K562 (cell line): ENCODE measurements at regions not wholly inside any gene's neighbourhood (a gene's known extent, or its start where the extent isn't known, plus 50 kb on each side); places are given as distances from the start of the nearest gene placed in this dataset.

Experiments used
- DDX20 ChIP-seq: fragments of 450-650 bp; IDR thresholded peaks from 2 replicates; pipeline ENCODE4 v1.6.1; 2016; ENCODE audit warnings: missing genetic modification characterization, low read depth, mild to moderate bottlenecking, missing compliant biosample characterization, moderate library complexity
- EZH2 ChIP-seq: IDR thresholded peaks from 2 replicates; pipeline ENCODE4 v1.6.1; 2012; ENCODE audit warnings: low read depth, mild to moderate bottlenecking, inconsistent platforms, low read length, borderline replicate concordance
- HDAC1 ChIP-seq, 2 experiments: fragments of 450-650 bp; IDR thresholded peaks; 2 replicates each; pipeline ENCODE4 v1.6.1; 2016 to 2017; ENCODE audit warnings: inconsistent platforms in 1 of 2, mild to moderate bottlenecking in 1 of 2, moderate library complexity in 1 of 2
- HDGF ChIP-seq: fragments of 450-650 bp; IDR thresholded peaks from 2 replicates; pipeline ENCODE4 v1.6.1; 2016
- HNRNPLL ChIP-seq: fragments of 200-400 bp; formaldehyde crosslinking; IDR thresholded peaks from 2 replicates; pipeline ENCODE4 v1.6.1; 2017; ENCODE audit warnings: low read length, low read depth, mild to moderate bottlenecking; ENCODE audit not compliant: poor library complexity, severe bottlenecking
- JUND ChIP-seq, 2 experiments: IDR thresholded peaks; 2 replicates in 1 of 2; 3 replicates in 1 of 2; pipeline ENCODE4 v1.6.1; 2011; ENCODE audit warnings: borderline replicate concordance in 2 of 2, low read depth in 2 of 2, low read length in 2 of 2, improper control_type of control experiment in 1 of 2, missing biosample characterization in 1 of 2, missing genetic modification characterization in 1 of 2, missing genetic modification reagents in 1 of 2
- MAFK ChIP-seq: IDR thresholded peaks from 2 replicates; pipeline ENCODE4 v1.6.1; 2011; ENCODE audit warnings: low read length, improper control_type of control experiment
- MTF1 ChIP-seq: fragments of 250-450 bp; sonication (Bioruptor Pico); IDR thresholded peaks from 2 replicates; pipeline ENCODE4 v1.9.0; 2021; ENCODE audit warnings: moderate library complexity, mild to moderate bottlenecking, inconsistent platforms, borderline replicate concordance
- POLR2A ChIP-seq: fragments of 450-650 bp; conservative IDR thresholded peaks from 2 replicates; pipeline ENCODE4 v1.6.1; 2016
- ZNF212 ChIP-seq: fragments of 450-650 bp; formaldehyde crosslinking; IDR thresholded peaks from 2 replicates; pipeline ENCODE4 v1.4.0; 2020; ENCODE audit warnings: mild to moderate bottlenecking
- ZNF24 ChIP-seq: fragments of 450-650 bp; IDR thresholded peaks from 2 replicates; pipeline ENCODE4 v1.6.1; 2016
- TF ChIP-seq, protein P1 (sequence below), 3 experiments: IDR thresholded peaks in 2 of 3; conservative IDR thresholded peaks in 1 of 3; 2 replicates each; pipeline ENCODE4 v1.5.1; 2011 to 2012; ENCODE audit warnings: low read length in 3 of 3, mild to moderate bottlenecking in 3 of 3, control low read depth in 2 of 3, improper control_type of control experiment in 1 of 3, inconsistent platforms in 1 of 3, low read depth in 1 of 3, mixed read lengths in 1 of 3, moderate library complexity in 1 of 3; ENCODE audit not compliant: insufficient read depth in 2 of 3
- TF ChIP-seq, protein P2 (sequence below): fragments of 250-450 bp; sonication (Bioruptor Pico); IDR thresholded peaks from 2 replicates; pipeline ENCODE4 v1.5.0; 2020; ENCODE audit warnings: mild to moderate bottlenecking, borderline replicate concordance

DNA sequence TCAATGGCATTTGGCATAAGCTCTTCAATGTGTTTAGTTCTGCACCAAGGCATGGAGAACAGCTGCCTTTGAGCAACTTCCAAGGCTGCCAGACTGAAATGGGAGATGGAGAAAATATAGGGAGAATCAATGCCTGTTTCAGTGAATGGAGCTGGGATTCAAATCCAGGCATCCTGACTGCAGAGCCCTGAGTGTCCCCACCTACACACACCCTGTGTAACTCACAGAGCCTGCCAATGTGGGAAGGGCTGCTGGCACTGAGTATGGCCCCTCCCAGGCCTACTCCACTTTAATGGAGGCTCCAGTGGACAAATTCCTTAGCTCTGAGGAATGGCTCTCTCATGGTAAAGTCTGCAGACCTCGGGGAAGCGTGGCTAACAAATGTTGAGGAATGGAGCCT lies 145.6 kb upstream of the TNR start:
- TF ChIP-seq HDAC1 (IDR thresholded peaks at IDR 0.05) (no peak), MAFK (no peak), ZNF24 (no peak), HDGF (no peak), MTF1 (CRISPR knock-in tag) (no peak), DDX20 (no peak), POLR2A (no peak), EZH2 (no peak), HNRNPLL (no peak), ZNF212 (CRISPR knock-in tag) (no peak), JUND (IDR thresholded peaks at IDR 0.05; ENCODE audit: borderline replicate concordance, low read depth, low read length) (no peak), JUND (tag; IDR thresholded peaks at IDR 0.05; ENCODE audit: borderline replicate concordance, low read depth, low read length) (no peak)
- TF ChIP-seq, protein P1, sequence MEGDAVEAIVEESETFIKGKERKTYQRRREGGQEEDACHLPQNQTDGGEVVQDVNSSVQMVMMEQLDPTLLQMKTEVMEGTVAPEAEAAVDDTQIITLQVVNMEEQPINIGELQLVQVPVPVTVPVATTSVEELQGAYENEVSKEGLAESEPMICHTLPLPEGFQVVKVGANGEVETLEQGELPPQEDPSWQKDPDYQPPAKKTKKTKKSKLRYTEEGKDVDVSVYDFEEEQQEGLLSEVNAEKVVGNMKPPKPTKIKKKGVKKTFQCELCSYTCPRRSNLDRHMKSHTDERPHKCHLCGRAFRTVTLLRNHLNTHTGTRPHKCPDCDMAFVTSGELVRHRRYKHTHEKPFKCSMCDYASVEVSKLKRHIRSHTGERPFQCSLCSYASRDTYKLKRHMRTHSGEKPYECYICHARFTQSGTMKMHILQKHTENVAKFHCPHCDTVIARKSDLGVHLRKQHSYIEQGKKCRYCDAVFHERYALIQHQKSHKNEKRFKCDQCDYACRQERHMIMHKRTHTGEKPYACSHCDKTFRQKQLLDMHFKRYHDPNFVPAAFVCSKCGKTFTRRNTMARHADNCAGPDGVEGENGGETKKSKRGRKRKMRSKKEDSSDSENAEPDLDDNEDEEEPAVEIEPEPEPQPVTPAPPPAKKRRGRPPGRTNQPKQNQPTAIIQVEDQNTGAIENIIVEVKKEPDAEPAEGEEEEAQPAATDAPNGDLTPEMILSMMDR (IDR thresholded peaks at IDR 0.05 in 2 of 3, conservative IDR thresholded peaks at IDR 0.05 in 1 of 3; ENCODE audit: insufficient read depth in 2 of 3, low read depth in 1 of 3, low read length in 3 of 3) = no peak
- TF ChIP-seq, protein P2, sequence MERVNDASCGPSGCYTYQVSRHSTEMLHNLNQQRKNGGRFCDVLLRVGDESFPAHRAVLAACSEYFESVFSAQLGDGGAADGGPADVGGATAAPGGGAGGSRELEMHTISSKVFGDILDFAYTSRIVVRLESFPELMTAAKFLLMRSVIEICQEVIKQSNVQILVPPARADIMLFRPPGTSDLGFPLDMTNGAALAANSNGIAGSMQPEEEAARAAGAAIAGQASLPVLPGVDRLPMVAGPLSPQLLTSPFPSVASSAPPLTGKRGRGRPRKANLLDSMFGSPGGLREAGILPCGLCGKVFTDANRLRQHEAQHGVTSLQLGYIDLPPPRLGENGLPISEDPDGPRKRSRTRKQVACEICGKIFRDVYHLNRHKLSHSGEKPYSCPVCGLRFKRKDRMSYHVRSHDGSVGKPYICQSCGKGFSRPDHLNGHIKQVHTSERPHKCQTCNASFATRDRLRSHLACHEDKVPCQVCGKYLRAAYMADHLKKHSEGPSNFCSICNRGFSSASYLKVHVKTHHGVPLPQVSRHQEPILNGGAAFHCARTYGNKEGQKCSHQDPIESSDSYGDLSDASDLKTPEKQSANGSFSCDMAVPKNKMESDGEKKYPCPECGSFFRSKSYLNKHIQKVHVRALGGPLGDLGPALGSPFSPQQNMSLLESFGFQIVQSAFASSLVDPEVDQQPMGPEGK (CRISPR knock-in tag) = no peak
